GM19025 (cell line): ENCODE measurements at regions not wholly inside any gene's neighbourhood (a gene's known extent, or its start where the extent isn't known, plus 50 kb on each side); places are given as distances from the start of the nearest gene placed in this dataset.
"Not testable (repeated sequence)": the region's sequence is repeated elsewhere in the genome, so short reads cannot be mapped to it uniquely, and the experiment has no call there.

ENCODE experiments used
- ATAC-seq: cut with Tn5 transposase; IDR thresholded peaks from one replicate; pipeline ENCODE4 v1.9.1; 2021; ENCODE audit warnings: mild to moderate bottlenecking, low read depth, moderate library complexity; ENCODE audit not compliant: unreplicated experiment

DNA sequence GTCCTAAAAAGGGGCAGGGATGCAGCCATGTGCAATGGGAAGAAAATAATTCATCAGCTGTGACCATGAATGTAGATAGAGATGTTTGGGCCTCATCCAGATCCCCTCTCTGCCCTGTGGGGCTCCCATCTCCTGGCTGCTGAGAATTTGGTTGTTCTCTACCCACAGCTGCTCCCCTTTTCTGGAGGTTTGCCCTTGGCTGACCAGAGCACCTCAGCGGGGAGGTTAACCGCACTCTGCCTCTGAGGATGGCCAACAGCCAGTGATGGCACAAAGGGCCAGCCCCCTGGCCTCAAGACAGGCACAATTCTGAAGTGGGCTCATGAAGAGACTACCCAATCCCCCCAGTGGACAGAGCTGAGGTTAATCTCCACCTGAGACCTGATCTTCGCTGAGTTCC lies 61.5 kb upstream of the SERP2 start:
- ATAC-seq = no peak

DNA sequence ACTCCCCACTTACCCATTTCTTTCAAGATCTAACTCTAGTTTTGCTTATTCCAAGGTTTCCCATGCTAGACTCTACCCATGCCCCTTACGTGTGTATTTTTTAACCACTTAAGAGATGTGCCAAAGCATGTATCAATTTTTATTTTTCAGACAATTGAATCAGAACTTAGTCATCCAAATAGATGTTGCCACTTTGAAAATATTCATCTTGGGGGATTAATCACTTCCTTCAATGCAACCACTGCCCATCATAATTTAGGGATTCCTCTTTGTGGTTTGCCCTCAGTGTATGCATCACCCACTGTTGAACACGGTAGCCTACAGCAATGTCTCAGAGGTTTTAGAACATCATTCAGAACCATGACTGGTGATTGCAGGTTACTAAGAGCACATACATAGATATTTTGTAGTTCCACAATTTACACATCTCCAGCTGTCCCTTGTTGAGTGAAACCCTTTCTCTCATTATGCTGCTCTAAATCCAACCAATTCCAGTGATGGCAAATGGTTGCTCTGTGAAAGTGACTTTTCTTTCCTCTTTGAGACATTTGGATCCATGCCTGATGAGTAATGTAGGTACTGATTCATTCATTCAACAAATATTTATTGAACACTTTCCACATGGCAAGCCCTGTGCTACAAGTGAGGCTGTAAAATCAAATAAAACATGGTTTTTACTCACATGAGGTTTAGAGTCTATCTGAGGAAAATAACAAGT lies 60.6 kb upstream of the SERP2 start:
- ATAC-seq = no peak

DNA sequence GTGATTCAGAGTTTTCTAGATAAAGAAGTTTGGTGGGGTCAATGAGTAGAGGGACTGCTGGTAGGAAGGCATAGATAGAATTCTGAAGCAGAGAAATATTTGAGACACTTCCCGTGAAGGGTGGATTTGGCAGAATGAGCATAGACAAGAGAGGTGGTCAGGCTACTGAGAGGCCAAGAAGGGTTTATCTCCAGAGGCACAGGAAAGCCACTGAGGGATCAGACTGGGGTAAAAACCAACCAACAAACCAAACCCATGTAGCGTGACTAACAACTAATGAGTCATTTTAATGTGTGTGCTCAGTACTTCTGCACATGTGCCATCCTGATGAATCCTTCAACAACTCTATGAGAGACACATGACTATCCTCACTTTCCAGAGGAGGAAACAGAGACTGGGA lies 60.0 kb upstream of the SERP2 start:
- no peak for ATAC-seq

DNA sequence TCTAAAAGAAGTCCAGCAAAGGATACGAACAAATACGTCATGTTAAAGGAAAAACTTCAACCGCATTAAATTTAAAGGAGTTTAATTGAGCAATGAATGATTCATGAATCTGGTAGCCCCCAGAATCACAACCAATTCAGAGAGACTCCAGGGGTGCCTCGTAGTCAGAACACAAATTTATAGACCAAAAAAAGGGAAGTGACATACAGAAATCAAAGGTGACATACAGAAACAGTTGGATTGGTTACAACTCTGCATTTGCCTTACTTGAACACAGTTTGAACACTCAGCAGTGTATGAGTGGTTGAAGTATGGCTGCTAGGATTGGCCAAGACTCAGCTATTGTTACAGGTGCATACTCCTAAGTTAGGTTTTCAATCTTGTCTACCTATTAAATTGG lies 59.5 kb upstream of the SERP2 start:
- ATAC-seq = not testable (repeated sequence)

DNA sequence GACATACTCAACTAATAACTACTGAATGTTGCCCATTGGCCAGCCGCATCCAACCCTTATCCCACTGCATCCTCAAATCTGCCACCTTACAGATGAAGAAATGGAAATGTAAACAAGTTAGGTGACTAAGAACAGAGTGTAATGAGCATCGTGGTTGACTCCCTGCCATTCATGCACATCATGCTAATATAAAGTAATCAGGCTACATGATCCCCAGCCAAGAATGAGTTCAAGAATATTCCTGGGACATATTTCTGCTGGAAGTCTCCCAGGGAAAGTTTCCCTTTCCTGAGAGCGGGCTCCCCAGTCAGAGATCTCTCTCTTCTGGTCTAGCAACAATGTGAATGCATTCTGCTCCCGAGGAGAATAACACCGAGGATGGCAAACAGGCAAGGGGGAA lies 55.9 kb upstream of the SERP2 start:
- ATAC-seq = no peak

DNA sequence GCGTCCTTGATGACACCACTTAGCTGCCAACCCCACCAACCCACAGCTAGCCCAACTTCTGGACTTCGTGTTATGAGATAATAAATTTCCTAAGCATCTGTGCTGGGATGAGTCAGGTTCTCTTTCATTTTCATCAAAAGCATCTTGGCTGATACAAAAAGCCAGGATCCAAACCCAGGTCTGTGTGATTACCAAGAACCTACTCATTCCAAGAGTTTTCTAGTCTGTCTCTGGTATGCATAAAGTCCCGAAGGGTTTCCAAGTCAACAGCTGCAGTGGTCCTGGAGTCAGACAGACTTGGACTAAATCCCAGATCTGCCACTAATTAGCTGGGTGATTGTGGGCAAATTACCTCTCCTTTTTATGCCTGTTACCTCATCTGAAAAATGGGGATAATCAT lies 55.5 kb upstream of the SERP2 start:
- no peak for ATAC-seq

DNA sequence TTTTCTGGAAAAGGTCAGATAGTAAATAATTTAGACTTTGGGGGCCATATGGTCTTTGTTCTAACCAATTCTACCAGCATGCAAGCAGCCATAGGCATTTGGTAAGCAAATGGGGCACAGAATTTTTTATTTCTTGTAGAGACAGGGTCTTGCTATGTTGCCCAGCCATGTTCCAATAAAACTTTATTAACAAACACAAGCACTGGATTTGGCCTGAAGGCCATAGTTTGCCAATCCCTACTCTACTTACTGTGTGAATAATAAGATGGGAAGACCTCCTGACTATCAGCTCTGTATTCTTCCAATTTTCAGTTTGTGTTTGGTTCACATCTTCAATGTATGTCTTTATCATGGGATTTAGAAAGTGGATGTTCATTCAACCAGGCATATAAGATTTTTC lies 53.0 kb upstream of the SERP2 start:
- ATAC-seq = no peak

DNA sequence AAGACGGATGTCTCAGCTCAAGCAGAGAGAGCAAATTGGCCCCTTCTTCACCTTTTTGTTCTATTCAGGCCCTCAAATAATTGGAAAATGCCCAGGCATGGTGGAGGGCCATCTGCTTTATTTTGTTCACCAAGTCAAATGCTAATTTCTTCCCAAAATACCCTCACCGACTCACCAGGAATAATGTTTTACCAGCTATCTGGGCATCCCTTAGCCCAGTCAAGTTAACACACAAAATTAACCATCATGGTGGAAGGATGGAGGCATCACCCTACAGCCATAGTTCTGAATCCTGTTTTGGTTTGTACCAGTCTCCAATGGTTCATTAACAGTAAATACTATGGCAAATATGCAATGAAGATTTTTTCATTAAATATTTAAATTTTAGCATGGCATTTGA lies 51.7 kb upstream of the SERP2 start:
- ATAC-seq = no peak

DNA sequence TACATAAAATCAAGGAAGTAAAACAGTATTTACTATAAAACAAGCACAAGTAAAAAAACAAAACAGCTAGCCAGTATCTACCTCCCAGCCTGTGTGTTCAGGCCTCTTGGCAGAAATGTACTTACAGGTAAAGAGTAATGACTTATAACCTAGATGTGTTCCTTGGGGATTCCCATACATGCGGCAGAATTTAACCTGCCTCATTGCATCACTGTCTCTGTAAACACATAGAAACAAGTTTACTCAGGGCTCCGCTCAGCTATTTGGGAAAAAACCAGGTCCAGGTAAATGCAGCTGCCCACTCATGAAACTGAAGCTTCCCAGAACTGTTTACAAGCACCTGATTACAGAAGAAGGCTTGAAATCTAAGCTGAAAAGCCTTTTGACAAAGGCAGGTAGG lies 50.7 kb upstream of the SERP2 start:
- no peak for ATAC-seq

DNA sequence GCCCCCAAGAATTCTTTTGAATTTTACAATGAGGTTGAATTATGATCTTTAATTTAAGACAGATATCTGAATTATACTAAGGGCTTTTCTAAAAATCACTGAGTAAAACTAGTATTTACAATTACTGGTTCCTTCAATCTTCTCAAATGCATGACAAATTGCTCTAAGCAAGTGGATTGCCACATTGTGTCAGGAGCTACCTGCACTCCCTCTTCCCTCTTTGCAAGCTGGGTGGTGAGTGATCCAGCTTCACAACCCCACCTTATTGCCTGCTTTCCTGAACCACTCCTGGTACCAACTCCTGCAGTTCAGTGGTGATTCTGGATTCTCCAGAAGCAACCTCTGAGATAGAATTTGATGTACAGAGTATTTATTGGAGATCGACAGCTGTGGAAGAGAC lies 49.9 kb upstream of the SERP2 start:
- ATAC-seq = no peak
